ENCODE measurements at regions not wholly inside any gene's neighbourhood (a gene's known extent, or its start where the extent isn't known, plus 50 kb on each side); places are given as distances from the start of the nearest gene placed in this dataset.

GRCh38 chr5:23446424-23446823, 61.0 kb upstream of the PRDM9 start:
- ChIA-PET CTCF (no interaction called here), POLR2A (ENCODE audit: low non-redundant PET) (no interaction called here)
- Histone ChIP-seq H3K9me3 (ENCODE audit: low read depth, low read length, poor library complexity, severe bottlenecking) (no peaks in the 10 kb centered on the region), H3K36me3 (ENCODE audit: insufficient read depth, low read length, poor library complexity, severe bottlenecking) (no peaks in the 10 kb centered on the region), H3K27ac (ENCODE audit: low read depth, low read length, poor library complexity, severe bottlenecking) (no peak overlapping the region), H3K4me1 (ENCODE audit: insufficient read depth, low read length, poor library complexity, severe bottlenecking) (no peaks in the 10 kb centered on the region), H3K4me3 (ENCODE audit: low read depth, low read length, poor library complexity, severe bottlenecking) (no peak overlapping the region), H3K27me3 (replicated peaks; ENCODE audit: insufficient read depth, low read depth, low read length, poor library complexity) (no peaks in the 10 kb centered on the region)
- no peak for DNase-seq (ENCODE audit: low spot score)
- BruUV-seq (replicated peaks): no TSS peak
- intact Hi-C loops (cut with micrococcal nuclease; ENCODE audit: unreplicated experiment): no loop called here
- TF ChIP-seq, protein P1, sequence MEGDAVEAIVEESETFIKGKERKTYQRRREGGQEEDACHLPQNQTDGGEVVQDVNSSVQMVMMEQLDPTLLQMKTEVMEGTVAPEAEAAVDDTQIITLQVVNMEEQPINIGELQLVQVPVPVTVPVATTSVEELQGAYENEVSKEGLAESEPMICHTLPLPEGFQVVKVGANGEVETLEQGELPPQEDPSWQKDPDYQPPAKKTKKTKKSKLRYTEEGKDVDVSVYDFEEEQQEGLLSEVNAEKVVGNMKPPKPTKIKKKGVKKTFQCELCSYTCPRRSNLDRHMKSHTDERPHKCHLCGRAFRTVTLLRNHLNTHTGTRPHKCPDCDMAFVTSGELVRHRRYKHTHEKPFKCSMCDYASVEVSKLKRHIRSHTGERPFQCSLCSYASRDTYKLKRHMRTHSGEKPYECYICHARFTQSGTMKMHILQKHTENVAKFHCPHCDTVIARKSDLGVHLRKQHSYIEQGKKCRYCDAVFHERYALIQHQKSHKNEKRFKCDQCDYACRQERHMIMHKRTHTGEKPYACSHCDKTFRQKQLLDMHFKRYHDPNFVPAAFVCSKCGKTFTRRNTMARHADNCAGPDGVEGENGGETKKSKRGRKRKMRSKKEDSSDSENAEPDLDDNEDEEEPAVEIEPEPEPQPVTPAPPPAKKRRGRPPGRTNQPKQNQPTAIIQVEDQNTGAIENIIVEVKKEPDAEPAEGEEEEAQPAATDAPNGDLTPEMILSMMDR (conservative IDR thresholded peaks at IDR 0.05; ENCODE audit: low read depth, low read length): no peak
- no peak for TF ChIP-seq EZH2 (IDR thresholded peaks at IDR 0.05; ENCODE audit: borderline replicate concordance, low read depth, low read length, poor library complexity, severe bottlenecking)

GRCh38 chr5:23445573-23445972, 61.8 kb upstream of the PRDM9 start:
- H3K4me1 ChIP-seq (ENCODE audit: insufficient read depth, low read length, poor library complexity, severe bottlenecking): no peaks in the 10 kb centered on the region
- no TSS peak for BruUV-seq (replicated peaks)
- intact Hi-C loops (cut with micrococcal nuclease; ENCODE audit: unreplicated experiment): no loop called here
- ChIA-PET POLR2A (ENCODE audit: low non-redundant PET) (no interaction called here), CTCF (no interaction called here)
- no peak for TF ChIP-seq EZH2 (IDR thresholded peaks at IDR 0.05; ENCODE audit: borderline replicate concordance, low read depth, low read length, poor library complexity, severe bottlenecking)
- TF ChIP-seq, protein P1 (conservative IDR thresholded peaks at IDR 0.05; ENCODE audit: low read depth, low read length): no peak
- no peak for DNase-seq (ENCODE audit: low spot score)
- H3K27me3 ChIP-seq (replicated peaks; ENCODE audit: insufficient read depth, low read depth, low read length, poor library complexity): no peaks in the 10 kb centered on the region
- H3K4me3 ChIP-seq (ENCODE audit: low read depth, low read length, poor library complexity, severe bottlenecking): no peak overlapping the region
- H3K27ac ChIP-seq (ENCODE audit: low read depth, low read length, poor library complexity, severe bottlenecking): no peak overlapping the region
- no peaks in the 10 kb centered on the region for H3K36me3 ChIP-seq (ENCODE audit: insufficient read depth, low read length, poor library complexity, severe bottlenecking)
- no peaks in the 10 kb centered on the region for H3K9me3 ChIP-seq (ENCODE audit: low read depth, low read length, poor library complexity, severe bottlenecking)

GRCh38 chr5:23440703-23441102, 66.7 kb upstream of the PRDM9 start:
- no peaks in the 10 kb centered on the region for H3K9me3 ChIP-seq (ENCODE audit: low read depth, low read length, poor library complexity, severe bottlenecking)
- no peak overlapping the region for H3K27ac ChIP-seq (ENCODE audit: low read depth, low read length, poor library complexity, severe bottlenecking)
- H3K4me3 ChIP-seq (ENCODE audit: low read depth, low read length, poor library complexity, severe bottlenecking): no peak overlapping the region
- no peaks in the 10 kb centered on the region for H3K36me3 ChIP-seq (ENCODE audit: insufficient read depth, low read length, poor library complexity, severe bottlenecking)
- intact Hi-C loops (cut with micrococcal nuclease; ENCODE audit: unreplicated experiment): no loop called here
- H3K27me3 ChIP-seq (replicated peaks; ENCODE audit: insufficient read depth, low read depth, low read length, poor library complexity): no peaks in the 10 kb centered on the region
- H3K4me1 ChIP-seq (ENCODE audit: insufficient read depth, low read length, poor library complexity, severe bottlenecking): no peaks in the 10 kb centered on the region
- no TSS peak for BruUV-seq (replicated peaks)
- DNase-seq (ENCODE audit: low spot score): no peak
- TF ChIP-seq, protein P1 (conservative IDR thresholded peaks at IDR 0.05; ENCODE audit: low read depth, low read length): no peak
- TF ChIP-seq EZH2 (IDR thresholded peaks at IDR 0.05; ENCODE audit: borderline replicate concordance, low read depth, low read length, poor library complexity, severe bottlenecking): no peak
- CTCF ChIA-PET: no interaction called here
- POLR2A ChIA-PET (ENCODE audit: low non-redundant PET): no interaction called here
